Activated CD8-positive, alpha-beta T cell treated with anti-CD3 and anti-CD28 coated beads for 36 hours (primary cell): ENCODE measurements at regions not wholly inside any gene's neighbourhood (a gene's known extent, or its start where the extent isn't known, plus 50 kb on each side); places are given as distances from the start of the nearest gene placed in this dataset.

Experiments
- ATAC-seq: fragments of 200-7000 bp; cut with Tn5 transposase; one replicate; pipeline ENCODE4 v1.10.0; 2021; ENCODE audit warnings: mild to moderate bottlenecking, moderate library complexity
- CTCF ChIA-PET: fragments of 350-600 bp; sonication (Branson Sonifier 250); formaldehyde crosslinking; loops from one replicate; lab custom pipeline; 2021; ENCODE audit warnings: antibody characterized with exemption; lab: Charles Lee
- POLR2A ChIA-PET: fragments of 350-600 bp; sonication (Branson Sonifier 250); formaldehyde crosslinking; loops from one replicate; lab custom pipeline; 2021; ENCODE audit warnings: antibody characterized with exemption; lab: Charles Lee
- DNase-seq: peaks from one replicate; pipeline ENCODE4 v3.0.0-alpha.2; 2020
- H3K27ac Mint-ChIP-seq: one replicate; pipeline ENCODE4 v1.8.0; 2021; ENCODE audit warnings: mild to moderate bottlenecking, mixed read lengths
- H3K27me3 Mint-ChIP-seq: one replicate; pipeline ENCODE4 v1.8.0; 2021; ENCODE audit warnings: mixed read lengths
- H3K36me3 Mint-ChIP-seq: one replicate; pipeline ENCODE4 v1.8.0; 2021; ENCODE audit warnings: low read depth, mixed read lengths
- H3K4me1 Mint-ChIP-seq: one replicate; pipeline ENCODE4 v1.8.0; 2021; ENCODE audit warnings: low read depth, mixed read lengths
- H3K4me3 Mint-ChIP-seq: one replicate; pipeline ENCODE4 v1.8.0; 2021; ENCODE audit warnings: mild to moderate bottlenecking, moderate library complexity, mixed read lengths
- H3K9me3 Mint-ChIP-seq: one replicate; pipeline ENCODE4 v1.8.0; 2021; ENCODE audit warnings: mixed read lengths
- CTCF ChIP-seq: fragments of 200-600 bp; IDR thresholded peaks from one replicate; pipeline ENCODE4 v1.8.0; 2022; ENCODE audit warnings: antibody characterized with exemption, mild to moderate bottlenecking
- intact Hi-C: fragments of 100-400 bp; cut with micrococcal nuclease; formaldehyde crosslinking; loops from one replicate; pipeline ENCODE4 v1.10.0; 2022

- no peak for TF ChIP-seq CTCF
- Mint-ChIP-seq H3K9me3 (no peaks in the 10 kb centered on the region), H3K27me3 (no peaks in the 10 kb centered on the region), H3K4me1 (no peaks in the 10 kb centered on the region), H3K36me3 (no peaks in the 10 kb centered on the region), H3K4me3 (no peak overlapping the region), H3K27ac (no peak overlapping the region)
- ATAC-seq (no peak), DNase-seq (no peak)
- intact Hi-C loops = no loop called here
- ChIA-PET POLR2A (no interaction called here), CTCF (no interaction called here)
These were observed 468.9 kb upstream of the HS6ST1 start for GRCh38 chr2:128787616-128788015.

- ATAC-seq (no peak), DNase-seq (no peak)
- H3K27me3 Mint-ChIP-seq = no peaks in the 10 kb centered on the region
- no peak overlapping the region for H3K4me3 Mint-ChIP-seq
- H3K27ac Mint-ChIP-seq = no peak overlapping the region
- no peaks in the 10 kb centered on the region for H3K36me3 Mint-ChIP-seq
- H3K9me3 Mint-ChIP-seq = no peaks in the 10 kb centered on the region
- ChIA-PET CTCF (no interaction called here), POLR2A (no interaction called here)
- TF ChIP-seq CTCF = no peak
- intact Hi-C loops = no loop called here
- no peaks in the 10 kb centered on the region for H3K4me1 Mint-ChIP-seq
These were observed 470.1 kb upstream of the HS6ST1 start for GRCh38 chr2:128788636-128789220.

GRCh38 chr2:128789221-128789620 is 470.6 kb upstream of the HS6ST1 start:
- Mint-ChIP-seq H3K4me1 (no peaks in the 10 kb centered on the region), H3K27ac (no peak overlapping the region), H3K4me3 (no peak overlapping the region), H3K9me3 (no peaks in the 10 kb centered on the region), H3K27me3 (no peaks in the 10 kb centered on the region), H3K36me3 (no peaks in the 10 kb centered on the region)
- ChIA-PET CTCF (no interaction called here), POLR2A (no interaction called here)
- DNase-seq (no peak), ATAC-seq (no peak)
- TF ChIP-seq CTCF = no peak
- intact Hi-C loops = no loop called here

GRCh38 chr2:128789776-128790455 is 471.2 kb upstream of the HS6ST1 start:
- ChIA-PET POLR2A (no interaction called here), CTCF (no interaction called here)
- Mint-ChIP-seq H3K36me3 (no peaks in the 10 kb centered on the region), H3K27me3 (no peaks in the 10 kb centered on the region), H3K9me3 (no peaks in the 10 kb centered on the region), H3K27ac (no peak overlapping the region), H3K4me3 (no peak overlapping the region), H3K4me1 (no peaks in the 10 kb centered on the region)
- no peak for DNase-seq
- intact Hi-C loops = no loop called here
- ATAC-seq = no peak
- TF ChIP-seq CTCF = no peak

GRCh38 chr2:128790541-128791001 is 471.9 kb upstream of the HS6ST1 start:
- TF ChIP-seq CTCF = no peak
- no peak for ATAC-seq
- no peak overlapping the region for H3K27ac Mint-ChIP-seq
- intact Hi-C loops = no loop called here
- ChIA-PET POLR2A (interaction anchor here (0.6 kb wide), 1 partner anchor 274 kb away, joined by 3 read pairs; no protein-coding TSS in a partner anchor), CTCF (no interaction called here)
- no peak for DNase-seq
- no peak overlapping the region for H3K4me3 Mint-ChIP-seq
- no peaks in the 10 kb centered on the region for H3K9me3 Mint-ChIP-seq
- no peaks in the 10 kb centered on the region for H3K36me3 Mint-ChIP-seq
- H3K27me3 Mint-ChIP-seq = no peaks in the 10 kb centered on the region
- no peaks in the 10 kb centered on the region for H3K4me1 Mint-ChIP-seq
